A549 (cell line): ENCODE measurements at regions not wholly inside any gene's neighbourhood (a gene's known extent, or its start where the extent isn't known, plus 50 kb on each side); places are given as distances from the start of the nearest gene placed in this dataset.

Source experiments
- ATAC-seq, 2 experiments: fragments of 200-7000 bp in 1 of 2; fragments of >200 bp in 1 of 2; cut with Nextera tagmentation in 1 of 2; cut with Tn5 transposase in 1 of 2; 3 replicates each; pipeline versions ENCODE4 v1.8.0 to v1.9.1; 2018 to 2020; ENCODE audit warnings: mild to moderate bottlenecking in 1 of 2, moderate library complexity in 1 of 2
- CTCF ChIA-PET: fragments of 300-600 bp; sonication (Branson Sonifier 250); formaldehyde crosslinking; extraction: SDS; loops from one replicate; lab custom pipeline; 2021; ENCODE audit warnings: antibody characterized with exemption, inconsistent platforms; lab: Yijun Ruan, JAX
- POLR2A ChIA-PET: fragments of 350-600 bp; formaldehyde crosslinking; extraction: SDS; loops from one replicate; lab custom pipeline; 2021; ENCODE audit warnings: antibody characterized with exemption, inconsistent platforms; lab: Yijun Ruan, JAX
- DNase-seq, 2 experiments: peaks; one replicate each; pipeline versions ENCODE4 v3.0.0 to v3.0.0-alpha.2; 2011 to 2016; ENCODE audit warnings: low read depth in 1 of 2, low spot score in 1 of 2
- FAIRE-seq: peaks from 2 replicates; lab custom pipeline; 2011; peaks lifted over from hg19 to GRCh38; lab: Jason Lieb, UNC
- H3K27ac ChIP-seq, 2 experiments: fragments of >200 bp; sonication (Bioruptor Twin); formaldehyde crosslinking; 3 replicates each; pipeline ENCODE4 v1.5.1; 2016 to 2017
- H3K4me1 ChIP-seq: fragments of >200 bp; sonication (Bioruptor Twin); formaldehyde crosslinking; 3 replicates; pipeline ENCODE4 v1.6.1; 2016
- H3K4me2 ChIP-seq: fragments of >200 bp; sonication (Bioruptor Twin); formaldehyde crosslinking; 3 replicates; pipeline ENCODE4 v1.6.1; 2016
- H3K4me3 ChIP-seq: fragments of >200 bp; sonication (Bioruptor Twin); formaldehyde crosslinking; 3 replicates; pipeline ENCODE4 v1.5.1; 2016
- H3K9me3 ChIP-seq: fragments of >200 bp; sonication (Bioruptor Twin); formaldehyde crosslinking; 3 replicates; pipeline ENCODE4 v1.6.1; 2016
- ATOH8 ChIP-seq: fragments of 250-450 bp; sonication (Bioruptor Pico); IDR thresholded peaks from 2 replicates; pipeline ENCODE4 v1.5.0; 2020; ENCODE audit warnings: low read depth, mild to moderate bottlenecking, moderate library complexity
- CEBPB ChIP-seq, 2 experiments: fragments of >200 bp in 1 of 2; sonication (Bioruptor Twin) in 1 of 2; formaldehyde crosslinking in 1 of 2; IDR thresholded peaks; 2 replicates each; pipeline ENCODE4 v1.6.1; 2012 to 2016
- CHD2 ChIP-seq: fragments of 150-350 bp; IDR thresholded peaks from 2 replicates; pipeline ENCODE4 v1.6.1; 2014; ENCODE audit warnings: low read length; ENCODE audit not compliant: partially characterized antibody
- ELK1 ChIP-seq: fragments of 150-350 bp; IDR thresholded peaks from 2 replicates; pipeline ENCODE4 v1.6.1; 2014; ENCODE audit warnings: low read depth, mild to moderate bottlenecking, low read length
- FOSB ChIP-seq: fragments of 250-450 bp; sonication (Bioruptor Pico); IDR thresholded peaks from 2 replicates; pipeline ENCODE4 v1.5.0; 2020; ENCODE audit warnings: mild to moderate bottlenecking, moderate library complexity
- FOXS1 ChIP-seq: fragments of 250-450 bp; sonication (Bioruptor Pico); IDR thresholded peaks from 2 replicates; pipeline ENCODE4 v1.5.0; 2020; ENCODE audit warnings: mild to moderate bottlenecking, moderate library complexity
- GATA3 ChIP-seq: IDR thresholded peaks from 2 replicates; pipeline ENCODE4 v1.6.1; 2012; ENCODE audit warnings: borderline replicate concordance
- HOXB5 ChIP-seq: fragments of 250-450 bp; sonication (Bioruptor Pico); IDR thresholded peaks from 2 replicates; pipeline ENCODE4 v1.5.0; 2020; ENCODE audit warnings: mild to moderate bottlenecking, moderate library complexity
- KDM1A ChIP-seq: fragments of 200-600 bp; sonication (generic); IDR thresholded peaks from 2 replicates; pipeline ENCODE4 v1.6.1; 2016; ENCODE audit warnings: low read depth, mild to moderate bottlenecking
- KDM5A ChIP-seq: fragments of 200-600 bp; sonication (generic); IDR thresholded peaks from 2 replicates; pipeline ENCODE4 v1.6.1; 2016; ENCODE audit warnings: antibody characterized with exemption, mild to moderate bottlenecking
- MAFK ChIP-seq: fragments of 450-650 bp; IDR thresholded peaks from 2 replicates; pipeline ENCODE4 v1.6.1; 2014; ENCODE audit not compliant: partially characterized antibody
- MAX ChIP-seq: IDR thresholded peaks from 2 replicates; pipeline ENCODE4 v1.6.1; 2012
- NR3C1 ChIP-seq: fragments of >200 bp; sonication (Bioruptor Twin); formaldehyde crosslinking; IDR thresholded peaks from 3 replicates; pipeline ENCODE4 v1.6.1; 2017
- PHF8 ChIP-seq: fragments of 200-600 bp; sonication (generic); IDR thresholded peaks from 2 replicates; pipeline ENCODE4 v1.6.1; 2016; ENCODE audit warnings: low read depth, mild to moderate bottlenecking, antibody characterized with exemption, moderate library complexity, borderline replicate concordance
- POLR2A ChIP-seq: IDR thresholded peaks from 2 replicates; pipeline ENCODE4 v1.6.1; 2012; ENCODE audit warnings: mild to moderate bottlenecking, low read length
- POLR2AphosphoS2 ChIP-seq: conservative IDR thresholded peaks from 2 replicates; pipeline ENCODE4 v1.6.1; 2012; ENCODE audit warnings: low read length, improper control_type of control experiment, inconsistent platforms
- REST ChIP-seq: fragments of 200-600 bp; sonication (generic); IDR thresholded peaks from 2 replicates; pipeline ENCODE4 v1.6.1; 2016; ENCODE audit warnings: antibody characterized with exemption, mild to moderate bottlenecking, moderate library complexity
- SMC3 ChIP-seq: fragments of >200 bp; sonication (Bioruptor Twin); formaldehyde crosslinking; IDR thresholded peaks from 3 replicates; pipeline ENCODE4 v1.6.1; 2018; ENCODE audit warnings: inconsistent platforms
- TFCP2L1 ChIP-seq: fragments of 250-450 bp; sonication (Bioruptor Pico); IDR thresholded peaks from 2 replicates; pipeline ENCODE4 v1.5.0; 2021; ENCODE audit warnings: mild to moderate bottlenecking
- TP53 ChIP-seq: fragments of 250-450 bp; sonication (Bioruptor Pico); IDR thresholded peaks from 2 replicates; pipeline ENCODE4 v1.5.0; 2021; ENCODE audit warnings: mild to moderate bottlenecking, moderate library complexity
- WGBS: methylation state at CpG from one replicate; pipeline ENCODE4 v1.1.6; 2017; ENCODE audit errors: missing lambda C conversion rate; 5-methylcytosine and 5-hydroxymethylcytosine counted together
- TF ChIP-seq, protein P1 (sequence below): IDR thresholded peaks from 2 replicates; pipeline ENCODE4 v1.6.1; 2012

DNA sequence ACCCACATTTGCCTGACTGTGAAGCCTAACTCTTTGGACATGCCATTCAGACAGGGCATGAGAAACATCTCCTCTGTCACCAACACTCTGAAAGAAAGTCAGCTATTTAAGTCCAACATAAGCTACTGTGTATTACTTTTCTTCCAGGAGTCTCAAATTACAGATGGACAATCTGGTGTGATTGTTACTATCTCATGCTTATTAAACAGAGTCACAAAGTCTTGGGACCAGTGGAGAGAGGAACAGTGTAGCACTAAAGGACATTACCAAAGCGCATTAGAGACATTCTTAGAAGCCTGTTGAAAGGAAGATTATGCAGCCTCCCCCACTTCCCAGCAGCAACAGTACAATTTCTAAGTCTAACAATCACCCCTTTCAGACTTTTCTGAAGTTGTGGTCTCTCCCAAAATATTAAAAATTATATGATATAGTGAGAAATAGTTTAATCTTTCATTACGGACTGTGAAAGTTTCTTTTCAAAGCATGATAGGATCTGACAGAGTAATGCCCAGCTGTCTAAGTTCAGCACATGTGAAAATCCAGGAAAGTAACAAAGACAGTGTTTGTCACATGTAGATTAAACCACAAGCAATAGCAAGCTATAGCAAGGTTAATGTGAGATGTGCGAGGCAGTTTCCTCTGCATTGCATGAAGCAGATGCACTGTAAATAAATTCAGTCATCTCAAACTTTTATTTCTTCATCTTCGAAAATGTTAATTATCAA lies 280.9 kb upstream of the FZD8 start:
- WGBS: 67% methylated on average over 4 of the region's 4 CpGs
- H3K4me1 ChIP-seq: peaks cover 5% of the 10 kb centered on the region; the same call in 1 of the 3 replicates
- TF ChIP-seq HOXB5 (no peak), FOXS1 (CRISPR knock-in tag) (no peak), KDM1A (no peak)
- no peak overlapping the region for H3K27ac ChIP-seq
- no peak for ATAC-seq
- no peak overlapping the region for H3K4me3 ChIP-seq
- H3K9me3 ChIP-seq: no peaks in the 10 kb centered on the region
- H3K4me2 ChIP-seq: no peak overlapping the region
- no peak for DNase-seq
- CTCF ChIA-PET: no interaction called here
- FAIRE-seq: no peak
- POLR2A ChIA-PET: no interaction called here

GRCh38 chr10:35921866-35922350 lies 279.8 kb upstream of the FZD8 start:
- 76% methylated on average over 13 of the region's 13 CpGs for WGBS
- ATAC-seq (no peak), DNase-seq (no peak), FAIRE-seq (no peak)
- TF ChIP-seq ELK1 (no peak), NR3C1 (no peak), MAFK (no peak), POLR2AphosphoS2 (no peak), CHD2 (no peak), REST (no peak), CEBPB (IDR thresholded peaks at IDR 0.05) (no peak), ATOH8 (CRISPR knock-in tag) (no peak), SMC3 (no peak), GATA3 (no peak), TP53 (no peak), TFCP2L1 (CRISPR knock-in tag) (no peak), FOSB (CRISPR knock-in tag) (no peak), POLR2A (no peak), MAX (no peak), PHF8 (no peak), KDM5A (no peak)
- TF ChIP-seq, protein P1, sequence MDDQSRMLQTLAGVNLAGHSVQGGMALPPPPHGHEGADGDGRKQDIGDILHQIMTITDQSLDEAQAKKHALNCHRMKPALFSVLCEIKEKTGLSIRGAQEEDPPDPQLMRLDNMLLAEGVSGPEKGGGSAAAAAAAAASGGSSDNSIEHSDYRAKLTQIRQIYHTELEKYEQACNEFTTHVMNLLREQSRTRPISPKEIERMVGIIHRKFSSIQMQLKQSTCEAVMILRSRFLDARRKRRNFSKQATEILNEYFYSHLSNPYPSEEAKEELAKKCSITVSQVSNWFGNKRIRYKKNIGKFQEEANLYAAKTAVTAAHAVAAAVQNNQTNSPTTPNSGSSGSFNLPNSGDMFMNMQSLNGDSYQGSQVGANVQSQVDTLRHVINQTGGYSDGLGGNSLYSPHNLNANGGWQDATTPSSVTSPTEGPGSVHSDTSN: no peak
- POLR2A ChIA-PET: no interaction called here
- no peak overlapping the region for H3K4me3 ChIP-seq
- CTCF ChIA-PET: no interaction called here
- no peaks in the 10 kb centered on the region for H3K9me3 ChIP-seq
- H3K4me1 ChIP-seq: peaks cover 5% of the 10 kb centered on the region; the same call in 1 of the 3 replicates
- H3K4me2 ChIP-seq: no peak overlapping the region
- H3K27ac ChIP-seq: no peak overlapping the region
